Loucy (cell line): ENCODE measurements at regions not wholly inside any gene's neighbourhood (a gene's known extent, or its start where the extent isn't known, plus 50 kb on each side); places are given as distances from the start of the nearest gene placed in this dataset.

Experiments used
- H2AFZ ChIP-seq: fragments of 200-600 bp; sonication (generic); 2 replicates; pipeline ENCODE4 v1.6.0; 2016; ENCODE audit warnings: antibody characterized with exemption, mild to moderate bottlenecking, low read length, moderate library complexity
- H3F3A ChIP-seq: fragments of 200-600 bp; 2 replicates; pipeline ENCODE4 v1.6.0; 2016; ENCODE audit warnings: antibody characterized with exemption, low read depth, mild to moderate bottlenecking
- H3K27me3 ChIP-seq: fragments of 200-600 bp; sonication (generic); 2 replicates; pipeline ENCODE4 v1.6.1; 2014; ENCODE audit warnings: low read length, mild to moderate bottlenecking; ENCODE audit not compliant: insufficient read depth, poor library complexity, severe bottlenecking
- H3K36me3 ChIP-seq: fragments of 200-600 bp; sonication (generic); 2 replicates; pipeline ENCODE4 v1.6.1; 2016; ENCODE audit warnings: low read length; ENCODE audit not compliant: insufficient read depth
- H3K4me1 ChIP-seq: fragments of 200-600 bp; sonication (generic); 2 replicates; pipeline ENCODE4 v1.5.1; 2014; ENCODE audit warnings: low read length, mild to moderate bottlenecking; ENCODE audit not compliant: insufficient read depth, poor library complexity, severe bottlenecking
- H3K4me2 ChIP-seq: fragments of 200-600 bp; sonication (generic); 2 replicates; pipeline ENCODE4 v1.6.0; 2014; ENCODE audit warnings: antibody characterized with exemption, low read length, low read depth, mild to moderate bottlenecking; ENCODE audit not compliant: poor library complexity, severe bottlenecking
- H3K4me3 ChIP-seq: fragments of 200-600 bp; sonication (generic); 2 replicates; pipeline ENCODE4 v1.5.1; 2014; ENCODE audit warnings: low read length, mild to moderate bottlenecking, mixed read lengths; ENCODE audit not compliant: poor library complexity, severe bottlenecking
- H3K79me2 ChIP-seq: fragments of 200-600 bp; sonication (generic); 2 replicates; pipeline ENCODE4 v1.6.1; 2014; ENCODE audit warnings: low read length; ENCODE audit not compliant: insufficient read depth
- H3K9ac ChIP-seq: fragments of 200-600 bp; sonication (generic); 2 replicates; pipeline ENCODE4 v1.6.0; 2014; ENCODE audit warnings: mild to moderate bottlenecking, low read depth, low read length, moderate library complexity; ENCODE audit not compliant: poor library complexity, severe bottlenecking
- H3K9me2 ChIP-seq: fragments of 200-600 bp; sonication (generic); replicated peaks from 2 replicates; pipeline ENCODE4 v1.6.1; 2016; ENCODE audit warnings: low read depth, low read length, mixed read lengths
- H3K9me3 ChIP-seq: fragments of 200-600 bp; sonication (generic); 2 replicates; pipeline ENCODE4 v1.6.1; 2014; ENCODE audit warnings: mild to moderate bottlenecking, antibody characterized with exemption, low read length, low read depth; ENCODE audit not compliant: insufficient read depth
- H4K20me1 ChIP-seq: fragments of 200-600 bp; sonication (generic); 2 replicates; pipeline ENCODE4 v1.6.0; 2014; ENCODE audit warnings: antibody characterized with exemption, low read length, mild to moderate bottlenecking; ENCODE audit not compliant: insufficient read depth, poor library complexity, severe bottlenecking
- EZH2phosphoT487 ChIP-seq: fragments of 200-600 bp; IDR thresholded peaks from 2 replicates; pipeline ENCODE4 v1.6.1; 2018; ENCODE audit warnings: antibody characterized with exemption, mild to moderate bottlenecking, moderate library complexity, borderline replicate concordance
- TF ChIP-seq, protein P1 (sequence below): fragments of 200-600 bp; sonication (generic); conservative IDR thresholded peaks from 2 replicates; pipeline ENCODE4 v1.5.1; 2014; ENCODE audit warnings: mild to moderate bottlenecking, antibody characterized with exemption, low read length

DNA sequence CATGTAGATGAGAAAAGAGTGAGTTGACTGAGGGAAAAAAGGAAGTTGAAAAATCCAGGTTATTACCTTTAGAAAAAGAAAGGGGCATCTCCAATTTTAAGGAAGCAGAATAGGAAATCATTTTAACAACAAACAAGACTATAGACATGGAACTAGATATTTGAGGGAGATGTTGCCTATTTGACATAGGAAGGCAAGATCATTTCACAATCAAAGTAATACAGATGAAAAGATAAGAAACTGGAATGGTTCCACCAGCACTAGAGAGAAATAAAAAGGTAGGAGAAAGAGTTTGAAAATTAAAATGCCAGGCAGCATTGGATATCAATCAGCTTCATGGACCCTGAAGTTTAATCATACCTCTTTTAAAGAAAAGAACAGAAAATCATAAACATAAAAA, 881.0 kb upstream of the MGAT4C start:
- Histone ChIP-seq H3K4me2 (no peak overlapping the region), H4K20me1 (no peaks in the 10 kb centered on the region), H3K4me1 (no peaks in the 10 kb centered on the region), H3K79me2 (no peaks in the 10 kb centered on the region), H3K27me3 (no peaks in the 10 kb centered on the region), H3K36me3 (no peaks in the 10 kb centered on the region), H3K9ac (no peak overlapping the region), H3K9me3 (no peaks in the 10 kb centered on the region), H3K4me3 (no peak overlapping the region), H3F3A (no peaks in the 10 kb centered on the region), H3K9me2 (no peaks in the 10 kb centered on the region), H2AFZ (no peak overlapping the region)
- no peak for TF ChIP-seq EZH2phosphoT487

DNA sequence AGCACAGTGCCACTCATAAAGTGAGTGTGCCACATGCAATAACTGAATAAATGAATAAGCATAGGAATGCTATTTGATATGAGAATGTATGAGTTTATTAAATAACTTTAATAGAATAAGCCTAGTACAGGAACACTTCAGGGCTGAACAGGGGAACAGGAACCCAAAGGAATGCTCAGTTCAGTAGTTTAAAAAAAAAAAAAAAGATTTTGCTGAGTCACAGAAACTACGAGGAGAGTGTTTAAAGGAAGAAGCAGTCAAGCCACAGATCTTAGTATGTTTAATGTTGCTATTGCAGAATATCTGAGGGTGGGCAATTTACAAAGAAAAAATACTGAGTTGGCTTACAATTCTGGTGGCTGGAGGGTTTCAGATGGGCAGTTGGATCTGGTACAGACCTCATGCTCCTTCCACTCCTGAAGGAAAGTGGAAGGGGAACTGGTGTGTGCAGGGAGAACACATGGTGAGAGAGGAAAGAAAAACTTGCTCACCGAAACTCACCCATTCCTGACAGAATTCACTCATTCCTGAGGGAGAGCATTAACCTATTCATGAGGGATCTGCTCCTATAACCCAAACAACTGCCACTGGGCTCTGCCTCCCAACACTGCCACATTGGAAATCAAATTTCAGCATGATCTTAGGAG, 880.3 kb upstream of the MGAT4C start:
- Histone ChIP-seq H3K4me1 (no peaks in the 10 kb centered on the region), H3F3A (no peaks in the 10 kb centered on the region), H3K9me2 (no peaks in the 10 kb centered on the region), H3K36me3 (no peaks in the 10 kb centered on the region), H4K20me1 (no peaks in the 10 kb centered on the region), H3K27me3 (no peaks in the 10 kb centered on the region), H3K4me3 (no peak overlapping the region), H3K79me2 (no peaks in the 10 kb centered on the region), H3K9me3 (no peaks in the 10 kb centered on the region), H3K9ac (no peak overlapping the region), H2AFZ (no peak overlapping the region), H3K4me2 (no peak overlapping the region)
- TF ChIP-seq EZH2phosphoT487 = no peak
- TF ChIP-seq, protein P1, sequence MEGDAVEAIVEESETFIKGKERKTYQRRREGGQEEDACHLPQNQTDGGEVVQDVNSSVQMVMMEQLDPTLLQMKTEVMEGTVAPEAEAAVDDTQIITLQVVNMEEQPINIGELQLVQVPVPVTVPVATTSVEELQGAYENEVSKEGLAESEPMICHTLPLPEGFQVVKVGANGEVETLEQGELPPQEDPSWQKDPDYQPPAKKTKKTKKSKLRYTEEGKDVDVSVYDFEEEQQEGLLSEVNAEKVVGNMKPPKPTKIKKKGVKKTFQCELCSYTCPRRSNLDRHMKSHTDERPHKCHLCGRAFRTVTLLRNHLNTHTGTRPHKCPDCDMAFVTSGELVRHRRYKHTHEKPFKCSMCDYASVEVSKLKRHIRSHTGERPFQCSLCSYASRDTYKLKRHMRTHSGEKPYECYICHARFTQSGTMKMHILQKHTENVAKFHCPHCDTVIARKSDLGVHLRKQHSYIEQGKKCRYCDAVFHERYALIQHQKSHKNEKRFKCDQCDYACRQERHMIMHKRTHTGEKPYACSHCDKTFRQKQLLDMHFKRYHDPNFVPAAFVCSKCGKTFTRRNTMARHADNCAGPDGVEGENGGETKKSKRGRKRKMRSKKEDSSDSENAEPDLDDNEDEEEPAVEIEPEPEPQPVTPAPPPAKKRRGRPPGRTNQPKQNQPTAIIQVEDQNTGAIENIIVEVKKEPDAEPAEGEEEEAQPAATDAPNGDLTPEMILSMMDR = no peak

DNA sequence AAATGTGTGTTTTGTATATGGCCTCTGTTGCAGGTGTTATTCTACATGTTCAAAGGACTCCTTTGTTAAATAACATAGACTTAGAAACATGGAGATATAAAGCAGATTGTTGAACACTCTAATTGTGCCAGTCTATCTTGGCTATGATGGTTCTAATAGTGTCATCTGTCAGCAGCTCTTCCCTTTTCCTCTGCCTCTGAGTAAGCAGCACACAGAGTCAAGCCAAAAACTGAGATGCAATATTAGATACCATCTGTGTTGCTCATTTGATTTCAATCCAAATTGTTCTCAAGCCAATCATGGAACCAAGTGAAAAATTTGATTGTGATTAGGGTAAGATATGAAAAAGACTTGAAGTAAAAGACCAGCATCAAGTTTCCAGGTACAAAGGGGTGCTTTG, 871.1 kb upstream of the MGAT4C start:
- Histone ChIP-seq H3K9ac (no peak overlapping the region), H4K20me1 (no peaks in the 10 kb centered on the region), H3K27me3 (no peaks in the 10 kb centered on the region), H3F3A (no peaks in the 10 kb centered on the region), H3K36me3 (no peaks in the 10 kb centered on the region), H2AFZ (no peak overlapping the region), H3K4me1 (no peaks in the 10 kb centered on the region), H3K4me3 (no peak overlapping the region), H3K9me3 (peaks cover 5% of the 10 kb centered on the region; the same call in 1 of the 2 replicates), H3K4me2 (no peak overlapping the region), H3K9me2 (no peaks in the 10 kb centered on the region), H3K79me2 (no peaks in the 10 kb centered on the region)
- TF ChIP-seq EZH2phosphoT487 = no peak
- TF ChIP-seq, protein P1 = no peak

DNA sequence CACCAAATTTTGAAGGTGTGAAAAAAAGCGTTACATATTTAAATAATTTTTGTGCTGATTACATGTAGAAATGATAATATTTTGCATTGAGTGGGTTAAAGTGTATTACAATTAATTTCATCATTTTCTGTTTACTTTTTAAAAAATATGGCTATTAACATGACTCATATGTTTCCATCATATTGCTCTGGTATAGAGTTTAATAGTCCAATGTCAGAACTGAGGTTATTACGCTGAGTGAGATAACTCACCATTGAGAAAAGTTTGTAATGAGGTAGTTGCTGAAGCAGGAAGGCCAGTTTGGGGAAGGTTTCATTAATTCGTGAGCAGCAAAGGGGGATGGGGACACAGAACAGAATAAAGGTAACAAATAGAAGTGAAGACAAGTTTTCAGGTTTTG, 865.7 kb upstream of the MGAT4C start:
- no peaks in the 10 kb centered on the region for H4K20me1 ChIP-seq
- peaks cover 5% of the 10 kb centered on the region; the same call in 1 of the 2 replicates for H3K9me3 ChIP-seq

More for the DNA sequence above, 865.7 kb upstream of the MGAT4C start:
- H3K9me2 ChIP-seq = no peaks in the 10 kb centered on the region
- no peak overlapping the region for H3K9ac ChIP-seq
- H3K27me3 ChIP-seq = no peaks in the 10 kb centered on the region
- no peaks in the 10 kb centered on the region for H3K4me1 ChIP-seq
- no peak overlapping the region for H3K4me3 ChIP-seq
- TF ChIP-seq, protein P1 = no peak
- no peak for TF ChIP-seq EZH2phosphoT487
- no peaks in the 10 kb centered on the region for H3K36me3 ChIP-seq
- H3F3A ChIP-seq = no peaks in the 10 kb centered on the region
- H3K4me2 ChIP-seq = no peak overlapping the region
- H2AFZ ChIP-seq = no peak overlapping the region
- no peaks in the 10 kb centered on the region for H3K79me2 ChIP-seq
